AG10803 (cell line): ENCODE measurements at regions not wholly inside any gene's neighbourhood (a gene's known extent, or its start where the extent isn't known, plus 50 kb on each side); places are given as distances from the start of the nearest gene placed in this dataset.

Experiments
- DNase-seq: peaks from one replicate; pipeline ENCODE4 v3.0.0; 2010; ENCODE audit warnings: low read depth
- H3K4me3 ChIP-seq: 2 replicates; pipeline ENCODE4 v1.5.1; 2011; ENCODE audit warnings: mild to moderate bottlenecking, low read length, control low read depth
- TF ChIP-seq, protein P1 (sequence below): conservative IDR thresholded peaks from 2 replicates; pipeline ENCODE4 v1.5.1; 2011; ENCODE audit warnings: mild to moderate bottlenecking, low read length, control low read depth, inconsistent platforms

DNA sequence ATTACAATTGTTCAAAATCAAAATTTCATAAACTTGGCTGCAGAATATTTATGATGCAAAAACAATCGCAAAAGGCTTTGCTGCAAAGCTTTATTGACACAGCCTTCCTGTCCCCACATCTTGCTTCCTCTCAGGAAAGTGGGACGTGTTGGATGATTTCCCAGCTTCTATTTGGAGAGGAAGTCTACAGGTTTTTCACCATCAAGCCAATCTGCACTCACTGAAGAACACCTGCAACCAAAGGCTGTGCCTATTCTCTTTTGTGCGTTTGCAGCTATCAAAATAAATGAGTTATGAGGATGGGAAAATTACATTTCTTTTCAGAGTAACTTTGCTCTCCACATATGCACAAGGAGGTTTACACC, 214.4 kb downstream of the PLK2 start:
- DNase-seq = no peak
- no peak overlapping the region for H3K4me3 ChIP-seq
- TF ChIP-seq, protein P1, sequence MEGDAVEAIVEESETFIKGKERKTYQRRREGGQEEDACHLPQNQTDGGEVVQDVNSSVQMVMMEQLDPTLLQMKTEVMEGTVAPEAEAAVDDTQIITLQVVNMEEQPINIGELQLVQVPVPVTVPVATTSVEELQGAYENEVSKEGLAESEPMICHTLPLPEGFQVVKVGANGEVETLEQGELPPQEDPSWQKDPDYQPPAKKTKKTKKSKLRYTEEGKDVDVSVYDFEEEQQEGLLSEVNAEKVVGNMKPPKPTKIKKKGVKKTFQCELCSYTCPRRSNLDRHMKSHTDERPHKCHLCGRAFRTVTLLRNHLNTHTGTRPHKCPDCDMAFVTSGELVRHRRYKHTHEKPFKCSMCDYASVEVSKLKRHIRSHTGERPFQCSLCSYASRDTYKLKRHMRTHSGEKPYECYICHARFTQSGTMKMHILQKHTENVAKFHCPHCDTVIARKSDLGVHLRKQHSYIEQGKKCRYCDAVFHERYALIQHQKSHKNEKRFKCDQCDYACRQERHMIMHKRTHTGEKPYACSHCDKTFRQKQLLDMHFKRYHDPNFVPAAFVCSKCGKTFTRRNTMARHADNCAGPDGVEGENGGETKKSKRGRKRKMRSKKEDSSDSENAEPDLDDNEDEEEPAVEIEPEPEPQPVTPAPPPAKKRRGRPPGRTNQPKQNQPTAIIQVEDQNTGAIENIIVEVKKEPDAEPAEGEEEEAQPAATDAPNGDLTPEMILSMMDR = no peak

DNA sequence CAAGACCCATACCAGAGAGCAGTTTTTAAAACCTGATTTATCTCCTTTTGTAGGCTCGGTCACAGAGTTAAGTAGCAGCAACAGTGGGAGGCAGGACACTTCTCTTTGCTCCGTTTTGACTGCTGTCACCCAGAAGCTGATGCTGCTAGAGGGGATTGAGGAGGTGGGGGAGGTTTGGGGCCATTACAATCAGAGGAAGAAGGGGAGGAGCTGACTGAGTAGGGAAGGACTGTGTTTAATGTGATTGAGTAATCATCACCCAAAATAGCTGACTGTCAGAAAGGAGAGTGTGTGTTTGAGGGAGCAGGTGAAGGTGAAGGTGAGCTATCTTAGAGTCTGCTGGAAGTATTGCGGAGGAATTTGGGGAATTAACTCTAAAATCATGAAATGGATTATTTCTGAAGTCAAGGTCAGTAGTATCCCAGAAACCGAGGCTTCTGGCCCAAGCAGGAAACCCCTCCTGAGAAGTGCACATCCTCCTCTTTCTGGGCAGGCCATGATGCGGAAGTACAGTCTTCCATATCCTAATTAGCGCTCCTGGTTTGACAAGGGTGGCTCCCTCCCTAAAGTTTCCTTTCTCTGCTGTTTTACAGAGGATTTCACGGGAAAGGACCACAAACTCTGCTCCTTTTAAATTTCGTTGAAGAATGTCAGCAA, 214.9 kb downstream of the PLK2 start:
- no peak for DNase-seq
- H3K4me3 ChIP-seq = no peak overlapping the region
- TF ChIP-seq, protein P1 = no peak

DNA sequence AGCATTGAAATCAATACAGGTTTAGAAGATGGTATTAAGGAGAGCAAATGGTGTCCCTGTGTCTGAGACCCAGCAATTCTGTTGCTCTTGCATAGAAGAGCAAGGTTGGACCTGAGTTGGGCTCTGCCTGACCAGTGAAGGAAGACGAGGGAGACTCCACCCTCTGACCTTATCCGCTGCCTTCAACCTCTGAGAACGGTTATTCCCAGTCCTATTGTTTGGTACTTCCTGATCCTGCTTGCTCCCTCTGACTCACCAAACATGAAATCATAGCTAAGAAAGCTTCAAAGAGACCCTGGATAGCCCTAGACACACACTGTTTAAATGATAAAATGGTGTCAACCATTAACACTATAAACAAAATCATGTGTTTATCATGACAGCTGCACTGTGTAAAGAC, 218.5 kb downstream of the PLK2 start:
- no peak overlapping the region for H3K4me3 ChIP-seq
- TF ChIP-seq, protein P1 = no peak
- DNase-seq = no peak

DNA sequence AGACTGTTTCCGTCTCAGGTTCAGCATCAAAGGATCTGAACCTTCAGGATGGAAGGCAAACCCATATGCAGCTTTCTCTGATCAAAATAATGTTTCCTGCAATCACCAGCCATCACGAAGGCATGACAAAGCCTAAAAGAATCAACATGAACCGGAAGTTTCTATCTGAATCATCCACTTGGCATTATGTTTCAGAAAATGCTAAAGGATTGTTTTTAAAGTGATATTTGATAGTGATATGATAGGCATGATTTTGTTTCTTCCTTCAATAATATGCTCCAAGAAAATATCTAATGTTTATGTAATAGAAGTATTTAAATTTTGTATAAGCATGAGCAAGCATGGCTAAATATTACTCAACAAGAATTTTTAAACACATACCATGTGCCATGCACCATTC, 219.6 kb downstream of the PLK2 start:
- DNase-seq = peak; percentile 53
- TF ChIP-seq, protein P1 = no peak
- no peak overlapping the region for H3K4me3 ChIP-seq

DNA sequence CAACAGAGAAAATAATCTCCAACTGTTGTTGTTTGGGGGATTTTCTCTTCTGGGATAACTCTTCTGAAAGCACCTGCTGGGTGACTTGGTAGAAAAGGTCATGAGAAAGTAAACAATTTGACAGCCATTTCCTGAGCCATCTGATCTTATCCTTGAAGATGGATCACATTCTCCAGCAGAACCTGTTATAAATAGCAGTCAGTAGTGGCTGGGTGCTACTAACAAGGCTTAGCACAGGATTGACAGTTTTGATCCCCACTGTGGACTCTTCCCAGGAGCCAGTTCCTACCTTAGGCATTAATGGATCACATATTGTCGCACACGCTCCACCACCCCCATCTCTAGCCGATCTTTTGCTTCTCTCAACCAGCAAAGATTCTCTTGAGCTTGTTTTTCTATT, 220.2 kb downstream of the PLK2 start:
- TF ChIP-seq, protein P1 = no peak
- H3K4me3 ChIP-seq = no peak overlapping the region
- no peak for DNase-seq

DNA sequence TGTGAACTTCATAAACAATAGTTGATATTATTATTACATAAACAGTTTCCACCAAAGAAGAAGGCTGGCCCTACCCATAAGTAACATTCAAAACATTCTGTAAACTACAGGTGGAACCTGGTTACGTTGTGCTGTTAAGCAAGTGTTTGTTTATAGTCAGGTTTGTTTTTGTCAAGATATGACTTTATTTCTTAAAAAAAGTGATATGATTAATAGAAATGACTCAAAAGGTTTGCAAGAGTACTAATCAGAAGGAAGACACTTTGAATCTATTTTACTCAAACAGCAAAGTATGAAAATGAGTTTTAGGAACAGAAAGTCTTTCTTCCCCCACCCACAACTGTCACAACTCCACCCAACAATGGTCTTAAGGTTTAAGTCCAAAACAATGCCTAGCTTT, 220.8 kb downstream of the PLK2 start:
- TF ChIP-seq, protein P1 = no peak
- no peak for DNase-seq
- no peak overlapping the region for H3K4me3 ChIP-seq

DNA sequence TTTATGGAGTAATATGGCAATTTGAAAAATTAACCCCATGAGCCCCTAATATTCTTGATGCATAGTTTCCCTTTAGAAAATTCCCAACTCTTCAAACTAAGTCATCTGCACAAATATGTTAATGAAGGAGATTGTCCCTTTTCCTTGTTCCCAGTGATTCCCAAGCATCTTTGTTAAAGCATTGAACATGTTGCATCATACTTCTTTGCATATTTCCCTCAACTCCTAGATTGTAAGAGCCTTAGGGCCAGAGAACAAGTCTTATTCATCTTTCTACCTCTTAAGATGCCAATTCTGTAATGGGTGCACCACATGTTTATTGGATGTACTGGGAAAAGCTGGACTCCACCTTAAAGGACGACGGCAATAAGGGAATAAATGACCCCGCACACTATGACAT, 223.4 kb downstream of the PLK2 start:
- TF ChIP-seq, protein P1 = no peak
- H3K4me3 ChIP-seq = no peak overlapping the region

More for the DNA sequence above, 223.4 kb downstream of the PLK2 start:
- no peak for DNase-seq
